HEK293 (cell line): ENCODE measurements at regions not wholly inside any gene's neighbourhood (a gene's known extent, or its start where the extent isn't known, plus 50 kb on each side); places are given as distances from the start of the nearest gene placed in this dataset.

Source experiments
- CTCF ChIA-PET: fragments of 350-600 bp; formaldehyde crosslinking; extraction: SDS; loops from one replicate; lab custom pipeline; 2021; ENCODE audit warnings: antibody characterized with exemption; lab: Yijun Ruan, JAX
- POLR2A ChIA-PET: fragments of 300-600 bp; formaldehyde crosslinking; extraction: SDS; loops from one replicate; lab custom pipeline; 2020; ENCODE audit warnings: antibody characterized with exemption, inconsistent platforms; lab: Yijun Ruan, JAX
- H3K27ac ChIP-seq: fragments of 200-500 bp; sonication (Bioruptor generic); 2 replicates; pipeline ENCODE4 v1.5.1; 2014; ENCODE audit warnings: low read depth, low read length, control low read depth, inconsistent platforms; ENCODE audit errors: extremely low read depth
- H3K36me3 ChIP-seq, 2 experiments: fragments of 200-500 bp in 1 of 2; sonication (Bioruptor generic) in 1 of 2; 1 replicate in 1 of 2; 2 replicates in 1 of 2; pipeline ENCODE4 v1.5.1; 2014 to 2017; ENCODE audit warnings: inconsistent platforms in 2 of 2, low read length in 2 of 2; ENCODE audit not compliant: control insufficient read depth in 2 of 2, insufficient read depth in 1 of 2
- H3K4me1 ChIP-seq: fragments of 200-500 bp; sonication (Bioruptor generic); 2 replicates; pipeline ENCODE4 v1.5.1; 2014; ENCODE audit warnings: mild to moderate bottlenecking, low read length, inconsistent platforms; ENCODE audit not compliant: control insufficient read depth, insufficient read depth
- H3K4me3 ChIP-seq: 2 replicates; pipeline ENCODE4 v1.5.1; 2011; ENCODE audit warnings: low read depth, mild to moderate bottlenecking, control low read depth, low read length, moderate library complexity
- H3K9me3 ChIP-seq: fragments of 200-500 bp; sonication (Bioruptor generic); 2 replicates; pipeline ENCODE4 v1.5.1; 2014; ENCODE audit warnings: low read depth, low read length, inconsistent platforms; ENCODE audit not compliant: control insufficient read depth, insufficient read depth
- FEZF1 ChIP-seq: fragments of 450-650 bp; formaldehyde crosslinking; IDR thresholded peaks from 2 replicates; pipeline ENCODE4 v1.5.1; 2016; ENCODE audit warnings: missing biosample characterization, missing genetic modification characterization
- KLF7 ChIP-seq: fragments of 450-650 bp; formaldehyde crosslinking; IDR thresholded peaks from 2 replicates; pipeline ENCODE4 v1.5.1; 2016; ENCODE audit warnings: missing biosample characterization, missing genetic modification characterization, borderline replicate concordance
- MZF1 ChIP-seq: fragments of 450-650 bp; formaldehyde crosslinking; IDR thresholded peaks from 2 replicates; pipeline ENCODE4 v1.5.1; 2017; ENCODE audit warnings: missing biosample characterization, missing genetic modification characterization, borderline replicate concordance
- PBX3 ChIP-seq: sonication (generic); formaldehyde crosslinking; IDR thresholded peaks from 2 replicates; pipeline ENCODE4 v1.8.1; 2022; ENCODE audit warnings: mild to moderate bottlenecking, moderate library complexity, missing genetic modification reagents
- REST ChIP-seq: fragments of 450-650 bp; formaldehyde crosslinking; IDR thresholded peaks from 2 replicates; pipeline ENCODE4 v1.5.1; 2016; ENCODE audit warnings: missing biosample characterization, missing genetic modification characterization
- SALL2 ChIP-seq: fragments of 450-650 bp; formaldehyde crosslinking; IDR thresholded peaks from 2 replicates; pipeline ENCODE4 v1.5.0; 2017; ENCODE audit warnings: missing biosample characterization, mild to moderate bottlenecking, missing genetic modification characterization, borderline replicate concordance
- TCF7L2 ChIP-seq: IDR thresholded peaks from 2 replicates; pipeline ENCODE4 v1.6.1; 2011; ENCODE audit warnings: low read depth, mild to moderate bottlenecking, inconsistent platforms, low read length, moderate library complexity, borderline replicate concordance
- ZEB2 ChIP-seq: fragments of 450-650 bp; formaldehyde crosslinking; IDR thresholded peaks from 2 replicates; pipeline ENCODE4 v1.5.1; 2016; ENCODE audit warnings: missing biosample characterization, missing genetic modification characterization
- ZFP3 ChIP-seq: fragments of 450-650 bp; formaldehyde crosslinking; IDR thresholded peaks from 2 replicates; pipeline ENCODE4 v1.5.1; 2016; ENCODE audit warnings: low read depth, missing biosample characterization, missing genetic modification characterization
- ZNF148 ChIP-seq: fragments of 450-650 bp; formaldehyde crosslinking; IDR thresholded peaks from 2 replicates; pipeline ENCODE4 v1.5.0; 2017; ENCODE audit warnings: missing biosample characterization, missing genetic modification characterization, borderline replicate concordance
- ZNF239 ChIP-seq: fragments of 450-650 bp; formaldehyde crosslinking; IDR thresholded peaks from 2 replicates; pipeline ENCODE4 v1.5.1; 2016; ENCODE audit warnings: missing biosample characterization, missing genetic modification characterization
- ZNF366 ChIP-seq: fragments of 450-650 bp; formaldehyde crosslinking; conservative IDR thresholded peaks from 2 replicates; pipeline ENCODE4 v1.5.1; 2016; ENCODE audit warnings: missing biosample characterization, missing genetic modification characterization
- ZNF449 ChIP-seq: fragments of 450-650 bp; formaldehyde crosslinking; IDR thresholded peaks from 2 replicates; pipeline ENCODE4 v1.5.1; 2017; ENCODE audit warnings: missing biosample characterization, mild to moderate bottlenecking, missing genetic modification characterization, moderate library complexity
- ZNF48 ChIP-seq: fragments of 450-650 bp; formaldehyde crosslinking; IDR thresholded peaks from 2 replicates; pipeline ENCODE4 v1.5.1; 2016; ENCODE audit warnings: missing biosample characterization, missing genetic modification characterization
- ZNF558 ChIP-seq: fragments of 450-650 bp; formaldehyde crosslinking; IDR thresholded peaks from 2 replicates; pipeline ENCODE4 v1.5.1; 2016; ENCODE audit warnings: missing biosample characterization, missing genetic modification characterization

- POLR2A ChIA-PET, result no interaction called here
- Histone ChIP-seq H3K27ac (no peak overlapping the region), H3K9me3 (no peaks in the 10 kb centered on the region), H3K4me3 (no peak overlapping the region), H3K4me1 (peaks cover 7% of the 10 kb centered on the region; the same call in 1 of the 2 replicates)
- CTCF ChIA-PET, result no interaction called here
- TF ChIP-seq SALL2, result no peak
- TF ChIP-seq ZNF48 (tag by site-specific recombination), result no peak
- no peak for TF ChIP-seq ZNF558 (tag by site-specific recombination)
- no peak for TF ChIP-seq MZF1
- TF ChIP-seq TCF7L2, result no peak
- no peak for TF ChIP-seq KLF7
- TF ChIP-seq ZFP3 (tag by site-specific recombination), result no peak
- no peak for TF ChIP-seq ZNF366 (tag by site-specific recombination)
- TF ChIP-seq ZEB2 (tag by site-specific recombination), result no peak
- no peak for TF ChIP-seq FEZF1 (tag by site-specific recombination)
- TF ChIP-seq REST (tag by site-specific recombination), result no peak
- TF ChIP-seq ZNF148, result no peak
- TF ChIP-seq, all 188 proteins: peak for 0
- H3K36me3 ChIP-seq, result no peaks in the 10 kb centered on the region
Observed at GRCh38 chr2:156673981-156674380, 237.8 kb downstream of the GPD2 start.

GRCh38 chr2:156675896-156676295 is 239.7 kb downstream of the GPD2 start:
- Histone ChIP-seq H3K36me3 (no peaks in the 10 kb centered on the region), H3K4me3 (no peak overlapping the region), H3K27ac (no peak overlapping the region), H3K4me1 (peaks cover 7% of the 10 kb centered on the region; the same call in 1 of the 2 replicates), H3K9me3 (no peaks in the 10 kb centered on the region)
- CTCF ChIA-PET, result no interaction called here
- TF ChIP-seq ZNF449 (tag by site-specific recombination), result peak; percentile 94
- TF ChIP-seq PBX3, result no peak
- TF ChIP-seq ZNF239 (tag by site-specific recombination), result no peak
- POLR2A ChIA-PET, result no interaction called here
